NCI-H2107 treated with DMSO at 0.1 percent for 48 hours (cell line): ENCODE measurements at regions not wholly inside any gene's neighbourhood (a gene's known extent, or its start where the extent isn't known, plus 50 kb on each side); places are given as distances from the start of the nearest gene placed in this dataset.
"Not testable (repeated sequence)": the region's sequence is repeated elsewhere in the genome, so short reads cannot be mapped to it uniquely, and the experiment has no call there.

Experiments
- DNase-seq: peaks from one replicate; lab custom pipeline; 2025; ENCODE audit not compliant: unreplicated experiment; lab: John Stamatoyannopoulos, UW

GRCh38 chr2:13986119-13986720, 646.3 kb upstream of the LRATD1 start:
- DNase-seq, result no peak

DNA sequence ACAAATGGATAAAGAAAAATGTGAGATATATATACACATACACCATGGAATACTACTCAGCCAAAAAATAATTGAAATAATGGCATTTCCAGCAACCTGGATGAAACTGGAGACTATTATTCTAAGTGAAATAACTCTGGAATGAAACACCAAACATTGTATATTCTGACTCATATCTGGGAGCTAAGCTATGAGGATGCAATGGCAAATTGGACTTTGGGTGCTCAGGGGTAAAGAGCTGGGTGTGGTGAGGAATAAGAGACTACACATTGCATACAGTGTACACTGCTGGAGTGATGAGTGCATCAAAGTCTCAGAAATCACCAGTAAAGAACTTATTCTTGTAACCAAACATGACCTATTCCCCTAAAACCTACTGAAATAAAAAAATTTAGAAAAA, 636.0 kb upstream of the LRATD1 start:
- no peak for DNase-seq

DNA sequence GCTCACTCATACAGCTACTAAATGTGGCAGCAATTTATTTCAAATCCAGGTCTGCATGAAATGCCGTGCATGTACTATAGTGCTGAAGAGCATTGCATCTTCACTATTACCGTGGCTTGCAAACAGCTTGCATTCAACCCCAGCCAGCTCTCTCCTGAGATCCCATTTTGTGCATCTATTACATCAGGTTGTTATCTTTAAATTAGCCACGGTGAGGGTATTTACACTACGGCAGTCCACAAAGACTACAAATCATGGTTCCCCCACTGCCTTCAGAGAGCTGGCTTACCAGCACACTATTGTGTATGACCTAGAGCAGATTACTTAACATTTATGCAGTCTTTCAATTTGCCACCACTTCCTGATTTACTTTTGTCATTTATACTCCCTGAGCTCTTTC, 621.3 kb upstream of the LRATD1 start:
- DNase-seq, result no peak

DNA sequence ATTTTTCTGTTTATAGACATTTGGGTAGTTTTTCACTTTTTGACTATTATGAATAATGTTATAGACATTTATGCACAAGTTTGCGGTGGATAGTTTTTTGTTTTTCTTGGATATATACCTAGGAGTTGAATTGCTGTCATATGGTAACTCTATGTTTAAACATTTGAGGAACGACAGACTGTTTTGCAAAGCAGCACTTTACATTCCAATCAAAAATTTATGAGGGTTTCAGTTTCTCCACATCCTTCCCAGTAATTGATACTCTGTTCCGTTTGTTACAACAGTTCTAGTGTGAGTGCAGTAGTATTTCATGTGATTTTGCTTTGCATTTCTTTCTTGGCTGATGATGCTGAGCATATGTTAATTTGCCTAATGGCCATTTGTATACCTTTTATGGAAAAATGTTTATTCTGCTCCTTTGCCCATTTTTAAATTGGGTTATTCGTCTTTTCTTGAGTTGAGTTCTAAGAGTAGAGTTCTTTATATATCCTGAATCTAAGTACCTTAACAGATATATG, 617.3 kb upstream of the LRATD1 start:
- DNase-seq, result no peak

DNA sequence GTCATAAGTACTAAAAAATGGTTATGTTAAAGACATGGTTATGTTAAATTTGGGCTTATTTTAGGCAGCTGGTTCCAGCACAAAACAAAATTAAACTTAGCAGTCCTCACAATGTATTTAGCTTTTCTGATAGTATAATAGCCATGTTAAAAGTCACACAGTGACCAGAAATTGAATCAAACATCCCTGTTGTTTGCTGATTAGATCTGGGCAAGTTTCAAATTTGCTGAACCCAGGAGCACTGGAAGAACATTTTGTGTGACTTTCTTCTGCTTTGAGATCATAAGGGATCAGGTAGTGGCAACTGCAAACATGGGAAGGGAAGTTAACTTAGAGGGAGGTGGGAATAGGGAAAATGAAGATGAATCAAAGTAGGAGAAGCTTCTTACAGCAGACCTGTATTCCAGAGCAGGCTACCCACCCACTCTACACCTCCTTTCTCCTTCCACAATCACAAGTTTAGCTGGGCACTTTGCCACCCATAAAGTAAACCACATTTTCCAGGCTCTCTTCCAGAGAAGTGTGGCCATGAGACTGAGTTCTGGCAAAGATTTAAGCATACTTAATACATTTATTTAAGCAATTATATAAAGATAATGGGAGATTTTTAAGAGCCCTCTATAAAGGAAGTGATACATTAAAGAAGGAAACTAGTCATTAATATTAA, 616.1 kb upstream of the LRATD1 start:
- DNase-seq, result no peak

- DNase-seq, result no peak
These were observed 613.9 kb upstream of the LRATD1 start for GRCh38 chr2:14018620-14019019.

DNA sequence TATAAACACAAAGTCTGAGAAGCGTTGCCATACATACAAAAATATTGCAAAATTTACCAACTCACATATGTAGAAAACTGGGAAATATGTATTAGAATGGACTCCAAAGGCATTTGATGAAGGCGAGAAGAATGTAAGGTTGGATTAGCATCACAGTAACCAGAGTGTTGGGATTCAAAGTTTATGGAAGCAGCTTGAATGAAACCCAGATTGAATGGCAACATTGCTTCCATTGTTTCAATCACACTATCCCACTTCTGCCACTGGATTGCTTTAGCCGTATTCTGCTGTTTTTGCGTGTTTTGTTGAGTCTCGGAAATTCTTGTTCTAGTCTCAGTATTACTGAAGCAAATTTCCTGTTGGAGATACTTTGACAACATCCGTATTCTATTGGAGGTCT, 609.0 kb upstream of the LRATD1 start:
- DNase-seq, result no peak

GRCh38 chr2:14039134-14039533, 593.4 kb upstream of the LRATD1 start:
- DNase-seq, result no peak

- DNase-seq, result no peak
These were observed 585.0 kb upstream of the LRATD1 start for GRCh38 chr2:14047491-14047890.

GRCh38 chr2:14051401-14051800, 581.1 kb upstream of the LRATD1 start:
- DNase-seq, result no peak

DNA sequence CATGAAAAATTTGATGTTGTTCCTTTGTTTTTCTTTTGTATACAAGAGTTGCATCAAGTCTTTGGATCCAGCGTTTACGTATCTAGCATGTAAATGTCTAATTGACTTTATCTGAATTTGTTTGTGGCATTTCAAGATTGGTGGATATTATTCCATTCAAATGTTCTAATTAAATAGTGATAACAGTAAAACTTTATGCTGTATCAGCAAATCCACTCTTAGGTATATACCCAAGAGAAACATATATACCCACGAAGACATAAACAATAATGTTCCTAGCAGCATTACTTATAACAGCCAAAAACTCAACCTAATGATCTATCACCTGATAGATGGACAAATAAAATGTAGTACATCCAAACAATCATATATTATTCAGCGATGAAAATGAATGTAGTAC, 579.4 kb upstream of the LRATD1 start:
- DNase-seq, result no peak

DNA sequence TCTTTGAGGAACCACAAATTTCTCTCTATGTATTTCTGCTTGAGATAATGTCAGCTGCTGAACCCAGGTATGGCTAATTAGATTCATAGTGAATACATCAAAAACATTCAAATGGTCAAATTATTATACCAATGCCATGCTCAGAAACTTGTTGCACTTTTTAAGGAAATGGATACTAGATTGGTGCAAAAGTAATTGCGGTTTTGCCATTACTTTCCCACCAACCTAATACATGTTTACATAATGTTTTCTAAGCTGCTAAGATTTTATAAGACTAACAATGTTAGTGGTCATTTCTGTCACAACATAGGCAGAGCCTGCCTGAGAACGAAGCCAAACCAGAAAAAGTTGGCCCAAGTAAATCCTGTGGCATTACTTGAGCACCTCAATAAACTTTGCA, 568.2 kb upstream of the LRATD1 start:
- DNase-seq, result no peak

DNA sequence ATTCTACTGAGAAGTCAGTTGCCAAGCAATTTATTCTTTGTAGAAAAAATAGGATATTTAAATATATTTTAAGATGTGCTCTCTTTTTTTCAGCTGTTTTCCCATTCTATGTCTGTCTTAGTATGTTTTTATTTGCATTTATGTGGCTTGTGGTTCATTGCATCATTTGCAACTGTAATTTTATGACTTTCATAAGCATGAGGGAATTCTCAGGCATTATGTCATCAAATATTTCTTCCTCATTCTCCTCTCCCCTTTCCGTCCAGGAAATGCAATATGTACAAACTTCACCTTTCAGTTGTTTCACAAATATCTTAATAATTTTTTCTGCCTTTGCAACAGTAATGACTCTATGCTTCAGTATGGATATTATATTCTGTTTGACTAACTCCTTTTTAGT, 560.2 kb upstream of the LRATD1 start:
- no peak for DNase-seq

DNA sequence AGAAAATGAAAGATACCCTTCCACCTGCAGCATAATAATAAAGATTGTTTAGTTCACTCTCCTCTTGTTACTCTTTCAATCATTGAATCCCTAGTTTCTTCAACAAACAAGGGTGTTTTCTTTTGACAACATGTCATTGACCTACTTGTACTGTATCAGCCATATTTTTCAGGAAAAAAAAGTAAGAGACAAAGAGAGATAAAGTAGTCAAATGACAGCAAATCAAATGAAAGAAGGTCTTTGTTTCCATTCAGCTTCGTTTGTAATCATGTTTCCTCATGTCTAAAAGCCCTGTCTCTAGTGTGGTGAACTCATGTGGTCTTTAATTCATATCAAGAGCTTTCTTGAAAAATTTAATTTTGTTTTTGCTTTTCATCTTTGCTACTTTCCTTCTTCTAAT, 557.8 kb upstream of the LRATD1 start:
- no peak for DNase-seq

GRCh38 chr2:14079576-14079975, 552.9 kb upstream of the LRATD1 start:
- no peak for DNase-seq

- no peak for DNase-seq
These were observed 551.0 kb upstream of the LRATD1 start for GRCh38 chr2:14081521-14081920.

DNA sequence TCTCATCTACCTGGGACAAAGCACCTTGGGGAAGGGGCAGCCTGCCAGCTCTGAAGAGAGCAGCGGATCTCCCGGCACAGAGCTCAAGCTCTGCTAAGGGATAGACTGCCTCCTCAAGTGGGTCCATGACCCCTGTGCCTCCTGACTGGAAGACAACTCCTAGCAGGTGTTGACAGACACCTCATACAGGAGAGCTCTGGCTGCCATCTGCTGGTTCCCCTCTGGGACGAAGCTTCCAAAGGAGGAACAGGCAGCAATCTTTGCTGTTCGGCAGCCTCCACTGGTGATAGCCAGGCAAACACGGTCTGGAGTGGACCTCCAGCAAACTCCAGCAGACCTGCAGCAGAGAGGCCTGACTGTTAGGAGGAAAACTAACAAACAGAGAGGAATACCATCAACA, 549.9 kb upstream of the LRATD1 start:
- no peak for DNase-seq

DNA sequence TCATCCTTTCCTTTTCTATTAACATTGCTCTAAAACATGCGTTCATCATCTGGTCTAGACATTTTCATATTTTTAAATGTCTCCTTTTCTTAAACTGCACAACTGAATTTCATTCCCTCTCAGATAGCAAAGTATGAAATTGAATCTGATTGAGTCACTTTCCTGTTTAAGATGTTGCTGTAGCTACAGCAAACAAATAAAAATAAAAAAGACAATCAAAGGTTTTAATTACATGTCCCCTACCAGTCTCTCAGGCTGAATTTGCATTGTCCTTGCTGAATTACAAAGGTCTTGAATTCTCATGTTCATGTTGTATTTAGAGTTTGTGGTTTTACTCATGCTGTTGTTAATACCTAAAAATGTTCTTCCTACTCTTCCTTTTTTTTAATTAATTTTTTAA, 537.9 kb upstream of the LRATD1 start:
- no peak for DNase-seq

GRCh38 chr2:14099101-14099500, 533.4 kb upstream of the LRATD1 start:
- DNase-seq, result not testable (repeated sequence)

GRCh38 chr2:14114275-14114674, 518.2 kb upstream of the LRATD1 start:
- DNase-seq, result no peak

DNA sequence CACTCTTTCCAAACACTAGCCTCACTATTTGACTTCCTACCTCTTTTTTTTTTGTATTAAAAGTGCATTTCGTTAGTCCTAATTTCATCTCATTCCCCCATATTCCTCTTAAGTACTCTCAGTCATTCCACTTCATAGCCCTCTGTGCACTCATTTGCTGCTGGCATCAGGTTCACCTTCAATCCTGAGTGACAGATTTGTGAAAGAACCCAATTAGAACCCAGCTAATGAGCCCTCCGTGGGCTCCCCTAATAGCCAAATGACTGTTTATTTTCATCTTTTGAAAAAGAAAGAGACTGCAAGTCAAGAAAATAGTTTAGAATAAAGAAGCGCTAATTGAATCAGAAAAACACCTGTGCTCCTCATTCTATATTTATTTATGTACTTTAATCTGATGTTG, 512.1 kb upstream of the LRATD1 start:
- no peak for DNase-seq

DNA sequence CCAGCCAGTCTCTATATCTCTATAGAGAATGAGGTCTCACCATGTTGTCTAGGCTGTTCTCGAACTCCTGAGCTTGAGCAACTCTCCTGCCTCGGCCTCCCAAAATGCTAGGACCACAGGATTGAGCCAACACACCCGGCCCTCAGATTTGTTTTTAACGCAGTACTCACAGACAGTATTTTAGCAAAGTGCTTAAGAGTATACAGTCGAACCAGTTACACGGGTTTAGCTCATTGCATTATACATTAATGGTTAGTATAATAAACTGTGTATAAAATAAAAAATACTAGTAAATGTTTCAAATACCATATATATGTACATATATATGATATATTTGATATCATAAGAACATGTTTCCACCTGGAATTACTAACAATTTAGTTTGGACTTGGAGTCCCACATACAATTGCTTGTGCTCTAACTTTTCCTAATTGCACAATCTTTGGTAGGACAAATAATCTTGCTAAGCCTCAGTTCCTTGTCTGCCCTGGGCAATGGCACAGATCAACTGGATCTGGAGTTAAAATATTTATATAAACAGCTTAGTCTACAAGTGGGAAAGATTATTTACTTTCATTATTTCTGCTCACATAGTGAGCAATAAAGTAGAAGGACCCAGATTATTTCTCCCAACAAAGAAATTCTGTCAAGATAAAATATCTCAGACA, 508.9 kb upstream of the LRATD1 start:
- DNase-seq, result no peak
